ENCODE measurements at regions not wholly inside any gene's neighbourhood (a gene's known extent, or its start where the extent isn't known, plus 50 kb on each side); places are given as distances from the start of the nearest gene placed in this dataset.

DNA sequence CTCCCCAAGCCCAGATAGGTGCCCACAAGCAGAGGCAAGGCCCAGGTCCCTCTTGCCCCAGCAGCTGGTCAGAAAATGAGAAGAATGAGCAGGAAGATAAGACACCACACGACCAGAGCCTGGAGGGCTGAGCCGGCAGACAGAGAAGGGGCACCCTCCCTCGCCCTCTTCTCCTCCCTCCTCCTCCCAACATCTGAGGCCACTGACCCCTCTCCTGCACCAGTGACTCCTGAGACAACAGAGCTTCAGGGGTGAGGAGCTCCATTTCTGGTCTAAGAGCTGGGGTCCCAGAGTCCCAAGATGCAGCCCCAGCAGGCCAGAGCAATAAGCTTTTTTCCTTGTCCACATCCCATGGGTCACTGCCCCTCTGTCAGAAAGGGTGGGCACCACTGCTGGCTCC is 159.2 kb downstream of the TRIM29 start:
- TF ChIP-seq, protein P1, sequence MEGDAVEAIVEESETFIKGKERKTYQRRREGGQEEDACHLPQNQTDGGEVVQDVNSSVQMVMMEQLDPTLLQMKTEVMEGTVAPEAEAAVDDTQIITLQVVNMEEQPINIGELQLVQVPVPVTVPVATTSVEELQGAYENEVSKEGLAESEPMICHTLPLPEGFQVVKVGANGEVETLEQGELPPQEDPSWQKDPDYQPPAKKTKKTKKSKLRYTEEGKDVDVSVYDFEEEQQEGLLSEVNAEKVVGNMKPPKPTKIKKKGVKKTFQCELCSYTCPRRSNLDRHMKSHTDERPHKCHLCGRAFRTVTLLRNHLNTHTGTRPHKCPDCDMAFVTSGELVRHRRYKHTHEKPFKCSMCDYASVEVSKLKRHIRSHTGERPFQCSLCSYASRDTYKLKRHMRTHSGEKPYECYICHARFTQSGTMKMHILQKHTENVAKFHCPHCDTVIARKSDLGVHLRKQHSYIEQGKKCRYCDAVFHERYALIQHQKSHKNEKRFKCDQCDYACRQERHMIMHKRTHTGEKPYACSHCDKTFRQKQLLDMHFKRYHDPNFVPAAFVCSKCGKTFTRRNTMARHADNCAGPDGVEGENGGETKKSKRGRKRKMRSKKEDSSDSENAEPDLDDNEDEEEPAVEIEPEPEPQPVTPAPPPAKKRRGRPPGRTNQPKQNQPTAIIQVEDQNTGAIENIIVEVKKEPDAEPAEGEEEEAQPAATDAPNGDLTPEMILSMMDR (IDR thresholded peaks at IDR 0.05), result no peak
- no peak for TF ChIP-seq POLR2AphosphoS5 (IDR thresholded peaks at IDR 0.05)
- TF ChIP-seq POLR2A (IDR thresholded peaks at IDR 0.05; ENCODE audit: low read depth), result no peak
